Body of pancreas (tissue), 4 donors: ENCODE measurements at regions not wholly inside any gene's neighbourhood (a gene's known extent, or its start where the extent isn't known, plus 50 kb on each side); places are given as distances from the start of the nearest gene placed in this dataset.

ENCODE experiments used
- CTCF ChIP-seq, 7 experiments: fragments of 450-650 bp in 4 of 7; fragments of 200-600 bp in 3 of 7; sonication (generic) in 3 of 7; IDR thresholded peaks; one replicate each; pipeline ENCODE4 v1.5.1; 2016 to 2019; ENCODE audit warnings: antibody characterized with exemption in 7 of 7
- POLR2A ChIP-seq, 3 donors: fragments of 450-650 bp; IDR thresholded peaks; one replicate each; pipeline ENCODE4 v1.6.1; 2016; ENCODE audit warnings: antibody characterized with exemption in 3 of 3, mild to moderate bottlenecking in 2 of 3

- TF ChIP-seq CTCF (IDR thresholded peaks at IDR 0.05), result no peak
- no peak for TF ChIP-seq POLR2A (IDR thresholded peaks at IDR 0.05)
Measured at GRCh38 chr14:54182419-54183045, 214.3 kb upstream of the CDKN3 start.
